Activated CD8-positive, alpha-beta T cell treated with anti-CD3 and anti-CD28 coated beads, Interleukin-2, amount 10 ng/mL, durations not matched to agents 7 days and 5 days (primary cell): ENCODE measurements at regions not wholly inside any gene's neighbourhood (a gene's known extent, or its start where the extent isn't known, plus 50 kb on each side); places are given as distances from the start of the nearest gene placed in this dataset.
"Not testable (repeated sequence)": the region's sequence is repeated elsewhere in the genome, so short reads cannot be mapped to it uniquely, and the experiment has no call there.

Experiments used
- ATAC-seq: fragments of 150-1000 bp; cut with Tn5 transposase; one replicate; pipeline ENCODE4 v1.10.0; 2021; ENCODE audit warnings: moderate library complexity
- CTCF ChIA-PET: fragments of 350-600 bp; sonication (Branson Sonifier 250); formaldehyde crosslinking; loops from one replicate; lab custom pipeline; 2021; ENCODE audit warnings: antibody characterized with exemption; lab: Charles Lee
- POLR2A ChIA-PET: fragments of 350-600 bp; sonication (Branson Sonifier 250); formaldehyde crosslinking; loops from one replicate; lab custom pipeline; 2021; ENCODE audit warnings: antibody characterized with exemption; lab: Charles Lee
- DNase-seq: peaks from one replicate; pipeline ENCODE4 v3.0.0-alpha.2; 2020
- H3K27ac Mint-ChIP-seq: one replicate; pipeline ENCODE4 v1.8.0; 2021; ENCODE audit warnings: mild to moderate bottlenecking, mixed read lengths
- H3K27me3 Mint-ChIP-seq: one replicate; pipeline ENCODE4 v1.8.0; 2021; ENCODE audit warnings: low read depth, mixed read lengths
- H3K36me3 Mint-ChIP-seq: one replicate; pipeline ENCODE4 v1.8.0; 2021; ENCODE audit warnings: low read depth, mixed read lengths
- H3K4me1 Mint-ChIP-seq: one replicate; pipeline ENCODE4 v1.8.0; 2021; ENCODE audit warnings: low read depth, mixed read lengths
- H3K4me3 Mint-ChIP-seq: one replicate; pipeline ENCODE4 v1.8.0; 2021; ENCODE audit warnings: mild to moderate bottlenecking, mixed read lengths
- H3K9me3 Mint-ChIP-seq: one replicate; pipeline ENCODE4 v1.8.0; 2022; ENCODE audit warnings: mixed read lengths; ENCODE audit not compliant: insufficient read depth

DNA sequence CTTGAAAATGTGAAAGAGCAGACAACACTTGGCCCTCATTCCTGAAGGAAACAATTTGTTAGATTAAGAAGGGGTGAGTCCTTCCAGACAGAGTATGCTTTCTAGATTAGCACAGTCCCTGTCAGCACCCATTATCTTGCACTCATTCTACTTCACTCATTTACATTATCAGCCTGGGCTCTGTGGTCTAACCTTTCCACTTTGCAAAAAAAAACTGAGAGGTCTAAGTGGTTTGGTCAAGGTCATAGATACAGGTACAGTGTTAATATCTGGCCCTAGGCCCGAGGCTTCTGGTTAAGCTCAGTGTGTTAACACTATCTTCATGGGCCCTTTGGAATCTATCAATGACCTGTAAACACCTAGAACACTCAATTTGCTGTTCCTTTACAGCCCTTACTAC is 123.4 kb upstream of the LRRN1 start:
- ATAC-seq (no peak), DNase-seq (no peak)
- Mint-ChIP-seq H3K4me1 (no peaks in the 10 kb centered on the region), H3K4me3 (no peak overlapping the region), H3K27ac (no peak overlapping the region), H3K36me3 (no peaks in the 10 kb centered on the region), H3K9me3 (no peaks in the 10 kb centered on the region), H3K27me3 (no peaks in the 10 kb centered on the region)
- ChIA-PET CTCF (no interaction called here), POLR2A (no interaction called here)

DNA sequence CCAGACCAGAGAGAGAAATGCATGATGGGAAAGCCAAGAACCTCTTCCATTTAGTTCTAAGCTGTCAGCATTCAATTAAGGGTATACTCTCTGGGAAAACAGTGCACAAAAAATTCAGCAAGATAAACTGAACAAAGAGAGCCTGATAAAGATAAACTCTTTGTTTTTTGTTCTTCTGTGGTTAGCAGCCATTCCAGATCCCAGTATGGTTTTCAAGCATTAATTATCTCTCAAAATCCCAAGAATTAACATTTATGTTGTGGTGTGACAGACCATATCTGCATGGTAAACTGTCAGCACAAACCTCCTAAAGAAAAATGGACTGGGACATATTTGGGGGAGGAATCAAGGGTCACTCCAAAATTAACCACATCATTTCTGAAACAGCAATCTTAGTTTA is 124.0 kb upstream of the LRRN1 start:
- H3K9me3 Mint-ChIP-seq, result no peaks in the 10 kb centered on the region
- DNase-seq (no peak), ATAC-seq (no peak)
- no peak overlapping the region for H3K27ac Mint-ChIP-seq
- no peaks in the 10 kb centered on the region for H3K4me1 Mint-ChIP-seq
- H3K36me3 Mint-ChIP-seq, result no peaks in the 10 kb centered on the region
- ChIA-PET CTCF (no interaction called here), POLR2A (no interaction called here)
- H3K27me3 Mint-ChIP-seq, result no peaks in the 10 kb centered on the region
- H3K4me3 Mint-ChIP-seq, result no peak overlapping the region

GRCh38 chr3:3666664-3667063 is 132.6 kb upstream of the LRRN1 start:
- Mint-ChIP-seq H3K27me3 (peaks cover 3% of the 10 kb centered on the region), H3K9me3 (no peaks in the 10 kb centered on the region), H3K4me3 (no peak overlapping the region), H3K4me1 (peaks cover 3% of the 10 kb centered on the region), H3K36me3 (no peaks in the 10 kb centered on the region), H3K27ac (no peak overlapping the region)
- DNase-seq (no peak), ATAC-seq (no peak)
- POLR2A ChIA-PET, result no interaction called here
- CTCF ChIA-PET, result no interaction called here

- H3K9me3 Mint-ChIP-seq, result no peaks in the 10 kb centered on the region
Observed at GRCh38 chr3:3665961-3666640, 133.1 kb upstream of the LRRN1 start.

DNA sequence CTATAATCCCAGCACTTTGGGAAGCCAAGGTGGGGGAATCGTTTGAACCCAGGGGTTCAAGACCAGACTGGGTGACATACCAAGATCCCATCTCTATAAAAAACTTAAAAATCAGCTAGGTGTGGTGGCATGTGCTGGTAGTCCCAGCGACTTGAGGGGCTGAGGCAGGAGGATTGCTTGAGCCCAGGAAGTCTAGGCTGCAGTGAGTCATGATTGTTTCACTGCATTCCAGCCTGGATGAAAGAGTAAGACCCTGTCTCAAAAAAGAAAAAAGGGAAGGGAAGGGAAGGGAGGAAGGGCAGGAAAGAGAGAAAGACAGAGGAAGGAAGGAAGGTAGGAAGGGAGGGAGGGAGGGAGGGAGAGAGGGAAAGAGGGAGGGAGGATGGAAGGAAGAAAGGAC is 133.7 kb upstream of the LRRN1 start:
- ChIA-PET CTCF (no interaction called here), POLR2A (no interaction called here)
- Mint-ChIP-seq H3K4me3 (no peak overlapping the region), H3K27ac (no peak overlapping the region), H3K4me1 (peaks cover 3% of the 10 kb centered on the region), H3K36me3 (no peaks in the 10 kb centered on the region), H3K27me3 (peaks cover 3% of the 10 kb centered on the region), H3K9me3 (no peaks in the 10 kb centered on the region)
- no peak for ATAC-seq
- no peak for DNase-seq

More at GRCh38 chr3:3665961-3666640, 133.1 kb upstream of the LRRN1 start:
- Mint-ChIP-seq H3K36me3 (no peaks in the 10 kb centered on the region), H3K27ac (no peak overlapping the region), H3K4me3 (no peak overlapping the region), H3K4me1 (peaks cover 3% of the 10 kb centered on the region), H3K27me3 (peaks cover 3% of the 10 kb centered on the region)
- DNase-seq (no peak), ATAC-seq (no peak)
- POLR2A ChIA-PET, result no interaction called here
- CTCF ChIA-PET, result no interaction called here

GRCh38 chr3:3664935-3665334 is 134.3 kb upstream of the LRRN1 start:
- Mint-ChIP-seq H3K4me1 (peaks cover 3% of the 10 kb centered on the region), H3K36me3 (no peaks in the 10 kb centered on the region), H3K9me3 (no peaks in the 10 kb centered on the region), H3K27me3 (peaks cover 3% of the 10 kb centered on the region), H3K4me3 (no peak overlapping the region), H3K27ac (no peak overlapping the region)
- ATAC-seq (no peak), DNase-seq (no peak)
- ChIA-PET CTCF (no interaction called here), POLR2A (no interaction called here)

- H3K27ac Mint-ChIP-seq, result no peak overlapping the region
- POLR2A ChIA-PET, result no interaction called here
- no peaks in the 10 kb centered on the region for H3K36me3 Mint-ChIP-seq
- peaks cover 3% of the 10 kb centered on the region for H3K4me1 Mint-ChIP-seq
- H3K9me3 Mint-ChIP-seq, result no peaks in the 10 kb centered on the region
- CTCF ChIA-PET, result no interaction called here
- no peak for DNase-seq
- H3K4me3 Mint-ChIP-seq, result no peak overlapping the region
- peaks cover 3% of the 10 kb centered on the region for H3K27me3 Mint-ChIP-seq
- no peak for ATAC-seq
Observed at GRCh38 chr3:3662610-3663009, 136.6 kb upstream of the LRRN1 start.

DNA sequence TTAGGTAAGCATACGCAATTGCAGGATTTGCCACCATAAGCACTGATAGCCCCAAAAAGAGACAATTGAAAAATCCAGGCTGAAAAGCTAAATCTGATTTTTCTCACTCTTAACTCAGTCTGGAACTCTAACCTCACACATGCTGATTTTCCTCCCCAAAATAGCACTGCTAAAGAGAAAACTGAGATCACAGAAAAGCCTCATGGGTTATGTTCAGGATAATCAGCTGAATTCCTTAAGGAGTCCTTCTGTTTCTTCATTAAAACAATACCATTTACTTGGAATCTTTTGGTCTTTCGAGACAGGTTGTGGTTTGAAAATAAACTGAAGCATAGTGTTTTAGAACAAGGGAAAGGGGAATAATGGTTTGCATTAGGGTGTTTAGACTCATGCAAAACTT is 144.3 kb upstream of the LRRN1 start:
- POLR2A ChIA-PET, result interaction anchor here (0.7 kb wide), 1 partner anchor 275 kb away, joined by 3 read pairs; no protein-coding TSS in a partner anchor
- Mint-ChIP-seq H3K4me1 (no peaks in the 10 kb centered on the region), H3K4me3 (no peak overlapping the region), H3K27ac (no peak overlapping the region), H3K9me3 (no peaks in the 10 kb centered on the region), H3K36me3 (no peaks in the 10 kb centered on the region), H3K27me3 (no peaks in the 10 kb centered on the region)
- CTCF ChIA-PET, result no interaction called here
- ATAC-seq, result no peak
- no peak for DNase-seq

- H3K4me3 Mint-ChIP-seq, result no peak overlapping the region
Observed at GRCh38 chr3:3648988-3649679, 150.1 kb upstream of the LRRN1 start.

DNA sequence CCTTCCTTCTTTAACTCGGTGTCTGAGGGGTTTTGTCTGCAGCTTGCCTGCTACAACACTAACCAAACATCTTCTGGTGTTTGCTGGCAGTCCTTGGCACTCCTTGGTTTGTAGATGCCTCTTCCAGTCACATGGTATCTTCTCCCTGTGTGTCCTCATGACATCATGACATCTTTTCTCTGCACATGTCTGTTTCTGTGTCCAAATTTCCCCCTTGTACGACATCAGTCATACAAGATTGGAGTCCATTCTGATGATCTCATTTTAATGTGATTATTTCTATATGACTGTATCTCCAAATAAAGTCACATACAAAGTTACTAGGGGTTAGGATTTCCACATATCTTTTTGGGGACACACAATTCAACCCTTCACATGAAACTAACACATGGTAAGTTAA is 152.3 kb upstream of the LRRN1 start:
- no peaks in the 10 kb centered on the region for H3K9me3 Mint-ChIP-seq
- ATAC-seq (no peak), DNase-seq (no peak)
- H3K36me3 Mint-ChIP-seq, result no peaks in the 10 kb centered on the region
- no peaks in the 10 kb centered on the region for H3K4me1 Mint-ChIP-seq
- ChIA-PET CTCF (no interaction called here), POLR2A (no interaction called here)
- no peaks in the 10 kb centered on the region for H3K27me3 Mint-ChIP-seq
- H3K4me3 Mint-ChIP-seq, result no peak overlapping the region
- no peak overlapping the region for H3K27ac Mint-ChIP-seq

More at GRCh38 chr3:3648988-3649679, 150.1 kb upstream of the LRRN1 start:
- DNase-seq (no peak), ATAC-seq (no peak)
- CTCF ChIA-PET, result no interaction called here
- no peaks in the 10 kb centered on the region for H3K4me1 Mint-ChIP-seq
- no peaks in the 10 kb centered on the region for H3K9me3 Mint-ChIP-seq
- POLR2A ChIA-PET, result no interaction called here
- H3K36me3 Mint-ChIP-seq, result no peaks in the 10 kb centered on the region
- H3K27ac Mint-ChIP-seq, result no peak overlapping the region
- no peaks in the 10 kb centered on the region for H3K27me3 Mint-ChIP-seq

- ATAC-seq, H3K9me3 Mint-ChIP-seq, H3K4me1 Mint-ChIP-seq, H3K27me3 Mint-ChIP-seq, H3K27ac Mint-ChIP-seq, H3K36me3 Mint-ChIP-seq, H3K4me3 Mint-ChIP-seq, CTCF ChIA-PET, DNase-seq: not testable (repeated sequence)
- POLR2A ChIA-PET, result interaction anchor here (0.6 kb wide), 1 partner anchor 189 kb away, joined by 3 read pairs; no protein-coding TSS in a partner anchor
Observed at GRCh38 chr3:3646103-3646844, 153.0 kb upstream of the LRRN1 start.

DNA sequence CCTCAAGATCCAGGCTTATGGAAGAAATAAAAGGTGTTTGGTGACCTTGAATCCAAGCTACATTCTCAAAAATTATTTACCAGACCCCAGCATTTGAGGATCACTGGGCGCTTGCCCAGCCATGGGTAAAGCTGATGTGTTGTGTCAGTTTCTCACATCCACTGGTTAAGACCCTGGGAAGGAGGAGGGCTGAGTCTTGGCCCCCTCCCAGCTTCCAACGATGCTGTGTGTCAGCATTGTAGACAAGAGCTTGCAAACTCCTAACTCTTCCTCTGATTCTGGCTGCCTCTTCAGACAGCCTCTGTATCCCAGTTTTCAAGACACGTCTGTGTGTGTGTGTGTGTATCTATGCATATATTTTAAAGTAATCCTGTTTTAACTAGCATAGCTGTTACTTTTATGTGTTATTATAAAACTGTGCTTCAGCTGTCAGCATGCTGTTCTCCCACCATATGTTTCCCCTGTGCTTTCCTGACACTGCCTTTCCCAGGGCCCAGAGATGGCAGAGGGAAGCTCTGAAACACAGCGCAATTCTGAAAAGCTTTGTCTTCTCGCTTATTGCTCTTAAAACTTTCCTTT is 157.3 kb upstream of the LRRN1 start:
- POLR2A ChIA-PET, result no interaction called here
- ATAC-seq (no peak), DNase-seq (no peak)
- H3K27ac Mint-ChIP-seq, result no peak overlapping the region
- H3K4me3 Mint-ChIP-seq, result no peak overlapping the region
- no peaks in the 10 kb centered on the region for H3K27me3 Mint-ChIP-seq
- no peaks in the 10 kb centered on the region for H3K9me3 Mint-ChIP-seq
- CTCF ChIA-PET, result no interaction called here
- H3K36me3 Mint-ChIP-seq, result no peaks in the 10 kb centered on the region
- no peaks in the 10 kb centered on the region for H3K4me1 Mint-ChIP-seq
